HEK293T (cell line): ENCODE measurements at regions not wholly inside any gene's neighbourhood (a gene's known extent, or its start where the extent isn't known, plus 50 kb on each side); places are given as distances from the start of the nearest gene placed in this dataset.
"Not testable (repeated sequence)": the region's sequence is repeated elsewhere in the genome, so short reads cannot be mapped to it uniquely, and the experiment has no call there.

Experiments used
- CTCF ChIA-PET: fragments of 350-600 bp; formaldehyde crosslinking; extraction: SDS; loops from one replicate; lab custom pipeline; 2021; ENCODE audit warnings: antibody characterized with exemption, inconsistent platforms; lab: Yijun Ruan, JAX
- POLR2A ChIA-PET: fragments of 350-600 bp; formaldehyde crosslinking; extraction: SDS; loops from one replicate; lab custom pipeline; 2020; ENCODE audit warnings: antibody characterized with exemption, inconsistent platforms; lab: Yijun Ruan, JAX
- DNase-seq: peaks from one replicate; pipeline ENCODE4 v3.0.0; 2012; ENCODE audit warnings: mixed read lengths; ENCODE audit errors: extremely low spot score
- ARNT ChIP-seq: fragments of 450-650 bp; IDR thresholded peaks from 2 replicates; pipeline ENCODE4 v1.6.1; 2017; ENCODE audit warnings: mild to moderate bottlenecking
- BHLHE40 ChIP-seq: fragments of 450-650 bp; IDR thresholded peaks from 2 replicates; pipeline ENCODE4 v1.6.1; 2016; ENCODE audit warnings: mild to moderate bottlenecking, moderate library complexity, borderline replicate concordance
- CTBP1 ChIP-seq: fragments of 450-650 bp; IDR thresholded peaks from 2 replicates; pipeline ENCODE4 v1.6.1; 2016; ENCODE audit warnings: borderline replicate concordance
- ELF4 ChIP-seq: fragments of 450-650 bp; IDR thresholded peaks from 2 replicates; pipeline ENCODE4 v1.6.1; 2017; ENCODE audit warnings: antibody characterized with exemption
- FOXA1 ChIP-seq: fragments of 450-650 bp; IDR thresholded peaks from 2 replicates; pipeline ENCODE4 v1.6.1; 2016; ENCODE audit warnings: mild to moderate bottlenecking
- FOXK2 ChIP-seq: fragments of 450-650 bp; IDR thresholded peaks from 2 replicates; pipeline ENCODE4 v1.6.1; 2016; ENCODE audit warnings: mild to moderate bottlenecking
- FOXM1 ChIP-seq: fragments of 450-650 bp; IDR thresholded peaks from 2 replicates; pipeline ENCODE4 v1.6.1; 2017; ENCODE audit warnings: mild to moderate bottlenecking, borderline replicate concordance
- HDGF ChIP-seq: fragments of 450-650 bp; IDR thresholded peaks from 2 replicates; pipeline ENCODE4 v1.6.1; 2017; ENCODE audit warnings: antibody characterized with exemption, borderline replicate concordance
- L3MBTL2 ChIP-seq: fragments of 450-650 bp; conservative IDR thresholded peaks from 2 replicates; pipeline ENCODE4 v1.6.1; 2016; ENCODE audit warnings: mild to moderate bottlenecking
- LEF1 ChIP-seq: fragments of 450-650 bp; IDR thresholded peaks from 2 replicates; pipeline ENCODE4 v1.6.1; 2017; ENCODE audit warnings: mild to moderate bottlenecking, borderline replicate concordance
- NFRKB ChIP-seq: fragments of 450-650 bp; IDR thresholded peaks from 2 replicates; pipeline ENCODE4 v1.6.1; 2016; ENCODE audit warnings: mild to moderate bottlenecking, moderate library complexity
- PKNOX1 ChIP-seq: fragments of 450-650 bp; IDR thresholded peaks from 2 replicates; pipeline ENCODE4 v1.6.1; 2016
- SP1 ChIP-seq: fragments of 450-650 bp; IDR thresholded peaks from 2 replicates; pipeline ENCODE4 v1.6.1; 2017
- SUZ12 ChIP-seq: fragments of 450-650 bp; IDR thresholded peaks from 2 replicates; pipeline ENCODE4 v1.6.1; 2016; ENCODE audit warnings: mild to moderate bottlenecking
- TARDBP ChIP-seq: fragments of 450-650 bp; IDR thresholded peaks from 2 replicates; pipeline ENCODE4 v1.6.1; 2016
- ZNF384 ChIP-seq: fragments of 450-650 bp; IDR thresholded peaks from 2 replicates; pipeline ENCODE4 v1.6.1; 2016

GRCh38 chr3:178137206-178137605, 399.0 kb upstream of the KCNMB2 start:
- ChIA-PET CTCF (no interaction called here), POLR2A (no interaction called here)
- no peak for DNase-seq
- TF ChIP-seq BHLHE40 (no peak), SP1 (no peak), ARNT (no peak), SUZ12 (no peak), ZNF384 (no peak), HDGF (no peak), TARDBP (no peak), LEF1 (no peak), ELF4 (no peak), L3MBTL2 (no peak), NFRKB (no peak), PKNOX1 (no peak), FOXK2 (no peak), FOXA1 (no peak), FOXM1 (no peak), CTBP1 (no peak)

GRCh38 chr3:178137831-178138230, 398.4 kb upstream of the KCNMB2 start:
- POLR2A ChIA-PET: no interaction called here
- no peak for TF ChIP-seq PKNOX1
- no peak for TF ChIP-seq HDGF
- no peak for TF ChIP-seq NFRKB
- no peak for TF ChIP-seq SUZ12
- no peak for TF ChIP-seq ARNT
- no peak for TF ChIP-seq SP1
- TF ChIP-seq L3MBTL2: no peak
- TF ChIP-seq ELF4: no peak
- no peak for TF ChIP-seq FOXM1
- no peak for TF ChIP-seq CTBP1
- no peak for TF ChIP-seq LEF1
- TF ChIP-seq TARDBP: no peak
- no peak for TF ChIP-seq ZNF384
- TF ChIP-seq BHLHE40: no peak
- no peak for TF ChIP-seq FOXK2
- no peak for TF ChIP-seq FOXA1
- no peak for DNase-seq
- CTCF ChIA-PET: no interaction called here

- TF ChIP-seq HDGF (no peak), PKNOX1 (no peak), FOXK2 (no peak)
- DNase-seq: no peak
- ChIA-PET POLR2A (no interaction called here), CTCF (no interaction called here)
Measured at GRCh38 chr3:178139116-178139515, 397.1 kb upstream of the KCNMB2 start.

- no peak for TF ChIP-seq SP1
- no peak for TF ChIP-seq PKNOX1
- no peak for TF ChIP-seq TARDBP
- TF ChIP-seq FOXA1: no peak
- no peak for TF ChIP-seq LEF1
- TF ChIP-seq FOXK2: no peak
- TF ChIP-seq ELF4: no peak
- no peak for TF ChIP-seq SUZ12
- no peak for TF ChIP-seq ARNT
- TF ChIP-seq ZNF384: no peak
- TF ChIP-seq NFRKB: no peak
- no peak for TF ChIP-seq BHLHE40
- POLR2A ChIA-PET: no interaction called here
- CTCF ChIA-PET: no interaction called here
- no peak for DNase-seq
Measured at GRCh38 chr3:178140531-178141304, 395.5 kb upstream of the KCNMB2 start.

GRCh38 chr3:178141305-178141684, 394.9 kb upstream of the KCNMB2 start:
- POLR2A ChIA-PET, DNase-seq, CTCF ChIA-PET: not testable (repeated sequence)

- TF ChIP-seq PKNOX1 (peak; percentile 74), HDGF (no peak)
- DNase-seq: no peak
- ChIA-PET POLR2A (no interaction called here), CTCF (no interaction called here)
Measured at GRCh38 chr3:178146406-178146831, 389.8 kb upstream of the KCNMB2 start.
